WERI-Rb-1 (cell line): ENCODE measurements at regions not wholly inside any gene's neighbourhood (a gene's known extent, or its start where the extent isn't known, plus 50 kb on each side); places are given as distances from the start of the nearest gene placed in this dataset.

Source experiments
- DNase-seq: peaks from one replicate; pipeline ENCODE4 v3.0.0-alpha.2; 2020
- H3K27ac ChIP-seq: fragments of 250-450 bp; sonication (Bioruptor Pico); 2 replicates; pipeline ENCODE4 v1.5.1; 2020; ENCODE audit warnings: mild to moderate bottlenecking, moderate library complexity
- H3K27me3 ChIP-seq: fragments of 250-450 bp; sonication (Bioruptor Pico); 2 replicates; pipeline ENCODE4 v1.5.1; 2021; ENCODE audit warnings: mild to moderate bottlenecking, low read depth, moderate library complexity; ENCODE audit not compliant: insufficient read depth, severe bottlenecking
- H3K36me3 ChIP-seq: fragments of 250-450 bp; sonication (Bioruptor Pico); 2 replicates; pipeline ENCODE4 v1.5.1; 2020; ENCODE audit warnings: mild to moderate bottlenecking, moderate library complexity
- H3K4me3 ChIP-seq: 2 replicates; pipeline ENCODE4 v1.5.1; 2011; ENCODE audit warnings: low read depth, mild to moderate bottlenecking, control low read depth, low read length
- H3K9me3 ChIP-seq: fragments of 250-450 bp; sonication (Bioruptor Pico); 2 replicates; pipeline ENCODE4 v1.5.1; 2021; ENCODE audit warnings: mild to moderate bottlenecking, moderate library complexity; ENCODE audit not compliant: severe bottlenecking
- TF ChIP-seq, protein P1 (sequence below): IDR thresholded peaks from 2 replicates; pipeline ENCODE4 v1.5.1; 2011; ENCODE audit warnings: low read depth, mild to moderate bottlenecking, control low read depth, inconsistent platforms, low read length

DNA sequence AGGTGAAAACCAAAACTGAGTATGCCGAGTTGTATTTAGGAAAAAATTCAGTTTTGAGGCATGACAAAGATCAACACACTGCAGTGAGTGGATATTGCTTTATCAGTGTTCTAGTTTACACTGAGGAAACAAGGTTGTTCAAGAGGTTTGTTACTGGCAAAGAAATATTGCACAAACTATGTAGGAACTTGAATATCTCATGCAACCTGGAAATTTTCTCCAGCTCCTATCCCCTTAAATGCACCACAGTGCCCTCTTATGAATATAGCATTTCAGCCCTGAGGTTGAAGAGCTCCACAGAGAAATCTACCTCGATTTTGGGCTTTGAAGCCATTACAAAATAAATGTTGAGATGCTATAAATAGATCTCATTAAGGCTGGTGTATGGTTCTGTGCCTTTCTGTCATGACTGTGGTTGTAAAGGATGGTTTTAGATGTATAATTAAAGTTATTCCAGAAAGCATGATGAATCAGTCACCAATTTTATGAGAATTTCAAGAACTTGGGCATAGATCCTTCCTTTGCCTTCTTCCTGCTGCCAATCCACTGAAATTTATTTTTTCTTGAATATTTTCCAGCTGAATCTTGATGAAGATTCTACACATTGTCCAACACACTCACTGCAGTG, 159.3 kb downstream of the SPATA31D1 start:
- no peak for DNase-seq
- H3K9me3 ChIP-seq: no peaks in the 10 kb centered on the region
- no peak overlapping the region for H3K4me3 ChIP-seq
- no peak overlapping the region for H3K27ac ChIP-seq
- H3K27me3 ChIP-seq: no peaks in the 10 kb centered on the region
- no peaks in the 10 kb centered on the region for H3K36me3 ChIP-seq
- TF ChIP-seq, protein P1, sequence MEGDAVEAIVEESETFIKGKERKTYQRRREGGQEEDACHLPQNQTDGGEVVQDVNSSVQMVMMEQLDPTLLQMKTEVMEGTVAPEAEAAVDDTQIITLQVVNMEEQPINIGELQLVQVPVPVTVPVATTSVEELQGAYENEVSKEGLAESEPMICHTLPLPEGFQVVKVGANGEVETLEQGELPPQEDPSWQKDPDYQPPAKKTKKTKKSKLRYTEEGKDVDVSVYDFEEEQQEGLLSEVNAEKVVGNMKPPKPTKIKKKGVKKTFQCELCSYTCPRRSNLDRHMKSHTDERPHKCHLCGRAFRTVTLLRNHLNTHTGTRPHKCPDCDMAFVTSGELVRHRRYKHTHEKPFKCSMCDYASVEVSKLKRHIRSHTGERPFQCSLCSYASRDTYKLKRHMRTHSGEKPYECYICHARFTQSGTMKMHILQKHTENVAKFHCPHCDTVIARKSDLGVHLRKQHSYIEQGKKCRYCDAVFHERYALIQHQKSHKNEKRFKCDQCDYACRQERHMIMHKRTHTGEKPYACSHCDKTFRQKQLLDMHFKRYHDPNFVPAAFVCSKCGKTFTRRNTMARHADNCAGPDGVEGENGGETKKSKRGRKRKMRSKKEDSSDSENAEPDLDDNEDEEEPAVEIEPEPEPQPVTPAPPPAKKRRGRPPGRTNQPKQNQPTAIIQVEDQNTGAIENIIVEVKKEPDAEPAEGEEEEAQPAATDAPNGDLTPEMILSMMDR: no peak

DNA sequence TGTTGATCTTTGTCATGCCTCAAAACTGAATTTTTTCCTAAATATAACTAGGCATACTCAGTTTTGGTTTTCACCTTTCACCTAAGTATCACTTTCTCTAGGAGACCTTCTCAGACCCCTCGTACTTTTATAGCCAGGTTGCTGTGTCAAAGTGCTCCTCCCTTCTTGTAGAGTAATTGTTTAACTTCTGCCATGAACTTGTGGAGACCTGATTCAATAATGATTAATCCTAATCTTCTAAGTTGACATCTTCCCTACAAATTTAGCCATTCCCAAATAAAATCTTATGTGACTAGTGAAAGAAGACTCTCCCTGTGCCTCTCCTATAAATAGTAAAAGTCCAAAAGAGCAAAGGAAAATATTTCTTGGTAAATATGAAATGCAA, 159.8 kb downstream of the SPATA31D1 start:
- no peaks in the 10 kb centered on the region for H3K36me3 ChIP-seq
- no peak overlapping the region for H3K27ac ChIP-seq
- TF ChIP-seq, protein P1: no peak
- H3K9me3 ChIP-seq: no peaks in the 10 kb centered on the region
- H3K27me3 ChIP-seq: no peaks in the 10 kb centered on the region
- DNase-seq: no peak
- H3K4me3 ChIP-seq: no peak overlapping the region

DNA sequence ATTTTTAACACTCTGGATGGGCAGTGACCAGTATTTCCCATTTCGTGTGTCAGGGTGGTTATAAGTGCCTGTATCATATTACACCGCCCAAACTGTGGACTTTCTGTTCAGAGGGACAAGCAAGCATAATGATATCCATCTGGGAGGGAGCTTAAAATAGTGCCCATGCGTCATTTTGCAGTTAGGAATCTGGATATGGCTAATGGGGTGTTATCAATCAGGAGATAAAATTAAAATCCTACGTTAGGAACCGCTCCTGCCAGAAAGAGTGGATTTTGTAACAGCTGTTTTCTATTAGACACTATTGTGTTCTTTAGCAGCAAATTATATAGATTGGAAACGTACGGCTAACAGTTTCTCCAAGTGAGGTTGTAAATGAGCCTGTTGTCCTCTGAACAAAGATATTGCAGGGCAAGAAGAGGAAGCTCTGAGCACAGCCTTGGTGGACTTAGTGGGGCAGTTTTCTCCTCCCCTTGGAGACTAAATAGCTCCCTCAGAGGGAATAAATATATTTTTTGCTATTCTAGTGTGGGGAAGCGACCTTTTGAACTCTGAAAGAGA, 160.4 kb downstream of the SPATA31D1 start:
- no peaks in the 10 kb centered on the region for H3K27me3 ChIP-seq
- H3K27ac ChIP-seq: no peak overlapping the region
- no peaks in the 10 kb centered on the region for H3K9me3 ChIP-seq
- no peak for DNase-seq
- TF ChIP-seq, protein P1: no peak
- no peaks in the 10 kb centered on the region for H3K36me3 ChIP-seq
- no peak overlapping the region for H3K4me3 ChIP-seq

DNA sequence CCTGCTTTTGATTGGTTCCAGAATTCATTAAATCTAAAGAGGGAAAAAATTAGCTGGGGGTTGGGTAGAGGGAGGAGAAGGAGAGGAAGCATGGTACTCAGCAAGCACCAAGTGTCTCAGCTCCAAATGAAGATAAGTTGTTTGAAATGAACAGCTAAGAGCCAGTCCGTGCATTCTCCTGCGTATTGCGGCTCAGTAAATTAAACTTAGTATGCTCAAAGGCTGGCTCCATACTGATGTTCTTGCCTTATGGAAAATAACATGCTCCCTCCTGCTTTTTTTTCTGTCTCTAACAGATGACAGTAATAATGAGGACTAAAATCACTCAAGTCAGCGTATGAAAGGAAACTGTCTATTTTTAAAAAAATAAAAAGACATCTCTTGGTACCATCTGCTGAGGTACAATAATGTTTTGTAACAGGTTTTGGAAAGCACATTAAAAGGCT, 161.0 kb downstream of the SPATA31D1 start:
- Histone ChIP-seq H3K27me3 (no peaks in the 10 kb centered on the region), H3K4me3 (no peak overlapping the region), H3K27ac (no peak overlapping the region), H3K36me3 (no peaks in the 10 kb centered on the region), H3K9me3 (no peaks in the 10 kb centered on the region)
- TF ChIP-seq, protein P1: no peak
- no peak for DNase-seq

GRCh38 chr9:82152181-82152580, 163.6 kb downstream of the SPATA31D1 start:
- no peaks in the 10 kb centered on the region for H3K9me3 ChIP-seq
- H3K27me3 ChIP-seq: no peaks in the 10 kb centered on the region
- no peak overlapping the region for H3K27ac ChIP-seq
- H3K4me3 ChIP-seq: no peak overlapping the region
- TF ChIP-seq, protein P1: no peak
- H3K36me3 ChIP-seq: no peaks in the 10 kb centered on the region
- DNase-seq: no peak

DNA sequence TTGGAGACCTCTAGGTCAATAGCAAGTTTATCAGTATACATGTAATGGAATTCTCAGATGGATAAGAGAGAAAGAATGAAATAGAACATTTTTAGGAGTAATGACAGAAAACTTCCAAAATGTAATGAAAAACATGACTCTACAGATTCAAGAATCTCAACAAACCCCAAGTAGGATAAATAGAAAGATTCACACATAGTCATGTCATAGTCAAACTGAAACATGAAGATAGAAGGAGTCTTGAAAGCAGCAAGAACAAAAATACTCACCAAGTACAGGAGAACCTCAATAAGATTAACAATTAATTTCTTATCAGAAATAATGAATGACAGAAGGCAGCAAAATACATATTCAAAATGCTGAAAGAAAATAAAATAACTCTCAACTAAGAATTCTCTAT, 164.5 kb downstream of the SPATA31D1 start:
- TF ChIP-seq, protein P1: no peak
- no peak for DNase-seq
- H3K27ac ChIP-seq: no peak overlapping the region
- H3K36me3 ChIP-seq: no peaks in the 10 kb centered on the region
- no peaks in the 10 kb centered on the region for H3K9me3 ChIP-seq
- H3K27me3 ChIP-seq: no peaks in the 10 kb centered on the region
- H3K4me3 ChIP-seq: no peak overlapping the region
